ENCODE measurements at regions not wholly inside any gene's neighbourhood (a gene's known extent, or its start where the extent isn't known, plus 50 kb on each side); places are given as distances from the start of the nearest gene placed in this dataset.

DNA sequence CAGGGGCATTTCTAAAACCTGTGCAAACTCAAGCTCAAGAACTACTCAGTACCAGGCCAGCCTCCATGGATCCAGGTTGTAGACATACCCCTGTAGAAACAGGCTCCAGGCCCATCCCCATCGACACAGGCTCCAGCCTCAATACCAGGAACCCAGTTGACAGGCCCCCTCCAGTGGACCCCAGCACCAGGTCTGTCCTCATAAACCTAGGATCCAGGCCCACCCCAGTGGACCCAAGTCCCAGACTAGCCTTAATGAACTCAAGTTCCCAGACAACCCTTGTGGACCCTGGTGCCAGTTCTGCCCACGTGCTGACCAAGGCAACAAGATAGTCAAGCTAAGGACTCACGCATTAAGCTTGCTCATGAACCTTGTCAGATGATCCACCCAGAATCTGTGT is 476.9 kb downstream of the TBC1D32 start:
- Histone ChIP-seq H3K4me3 (ENCODE audit: control insufficient read depth in 2 of 3, extremely low read depth in 1 of 3, insufficient read depth in 2 of 3, low read depth in 1 of 3, low read length in 3 of 3) (no peak overlapping the region), H3K9ac (ENCODE audit: control insufficient read depth, extremely low read depth, insufficient read depth, low read length) (no peak overlapping the region), H3K27ac (ENCODE audit: control insufficient read depth, insufficient read depth, low read length) (no peak overlapping the region), H3K79me2 (ENCODE audit: control insufficient read depth, insufficient read depth, low read length) (no peaks in the 10 kb centered on the region), H2AFZ (ENCODE audit: control insufficient read depth, low read length) (no peak overlapping the region), H3K36me3 (ENCODE audit: control insufficient read depth in 2 of 2, extremely low read depth in 1 of 2, insufficient read depth in 2 of 2, low read length in 2 of 2) (no peaks in the 10 kb centered on the region), H3K4me2 (ENCODE audit: control insufficient read depth, extremely low read depth, insufficient read depth, low read depth, low read length) (no peak overlapping the region), H4K20me1 (ENCODE audit: control insufficient read depth, extremely low read depth, insufficient read depth, low read length) (no peaks in the 10 kb centered on the region), H3K4me1 (ENCODE audit: control insufficient read depth, extremely low read depth, insufficient read depth, low read length) (no peaks in the 10 kb centered on the region), H3K9me3 (ENCODE audit: control insufficient read depth, low read depth, low read length) (no peaks in the 10 kb centered on the region), H3K9me1 (ENCODE audit: control insufficient read depth, extremely low read depth, insufficient read depth, low read length) (no peaks in the 10 kb centered on the region), H3K27me3 (ENCODE audit: control insufficient read depth, extremely low read depth, insufficient read depth, low read length) (no peaks in the 10 kb centered on the region)
- DNase-seq (ENCODE audit: low read depth, low spot score), result no peak
- no peak for FAIRE-seq
- dilution Hi-C loops (cut with MboI; ENCODE audit: extremely low pct_ligation_motif_present, low sequenced_read_pairs), result no loop called here
- no peak for TF ChIP-seq EZH2 (IDR thresholded peaks at IDR 0.05; ENCODE audit: low read length)
- TF ChIP-seq, protein P1, sequence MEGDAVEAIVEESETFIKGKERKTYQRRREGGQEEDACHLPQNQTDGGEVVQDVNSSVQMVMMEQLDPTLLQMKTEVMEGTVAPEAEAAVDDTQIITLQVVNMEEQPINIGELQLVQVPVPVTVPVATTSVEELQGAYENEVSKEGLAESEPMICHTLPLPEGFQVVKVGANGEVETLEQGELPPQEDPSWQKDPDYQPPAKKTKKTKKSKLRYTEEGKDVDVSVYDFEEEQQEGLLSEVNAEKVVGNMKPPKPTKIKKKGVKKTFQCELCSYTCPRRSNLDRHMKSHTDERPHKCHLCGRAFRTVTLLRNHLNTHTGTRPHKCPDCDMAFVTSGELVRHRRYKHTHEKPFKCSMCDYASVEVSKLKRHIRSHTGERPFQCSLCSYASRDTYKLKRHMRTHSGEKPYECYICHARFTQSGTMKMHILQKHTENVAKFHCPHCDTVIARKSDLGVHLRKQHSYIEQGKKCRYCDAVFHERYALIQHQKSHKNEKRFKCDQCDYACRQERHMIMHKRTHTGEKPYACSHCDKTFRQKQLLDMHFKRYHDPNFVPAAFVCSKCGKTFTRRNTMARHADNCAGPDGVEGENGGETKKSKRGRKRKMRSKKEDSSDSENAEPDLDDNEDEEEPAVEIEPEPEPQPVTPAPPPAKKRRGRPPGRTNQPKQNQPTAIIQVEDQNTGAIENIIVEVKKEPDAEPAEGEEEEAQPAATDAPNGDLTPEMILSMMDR (optimal IDR thresholded peaks at IDR 0.05 in 1 of 3, IDR thresholded peaks at IDR 0.05 in 1 of 3, conservative IDR thresholded peaks at IDR 0.05 in 1 of 3; ENCODE audit: extremely low read depth in 1 of 3, insufficient read depth in 2 of 3, low read length in 3 of 3), result no peak

DNA sequence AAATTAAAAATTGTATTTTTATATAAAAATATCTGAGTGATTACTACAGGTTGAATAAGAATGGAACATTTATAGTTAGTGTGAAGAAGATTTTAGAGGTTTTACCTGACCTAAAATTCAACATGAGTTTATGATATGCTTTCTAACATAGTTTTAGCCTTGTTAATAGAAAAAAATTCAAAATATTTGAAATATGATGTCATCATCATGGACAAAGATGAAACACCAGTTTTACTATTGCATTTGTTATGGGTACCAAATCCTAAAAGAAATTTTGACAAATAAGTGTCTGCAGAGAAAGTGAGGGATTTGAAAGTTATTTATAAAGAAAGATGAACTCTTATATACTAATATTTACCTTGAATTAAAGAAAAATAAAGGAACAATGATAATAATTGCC is 479.7 kb downstream of the TBC1D32 start:
- Histone ChIP-seq H3K79me2 (ENCODE audit: control insufficient read depth, insufficient read depth, low read length) (no peaks in the 10 kb centered on the region), H3K4me3 (ENCODE audit: control insufficient read depth in 2 of 3, extremely low read depth in 1 of 3, insufficient read depth in 2 of 3, low read depth in 1 of 3, low read length in 3 of 3) (no peak overlapping the region), H3K36me3 (ENCODE audit: control insufficient read depth in 2 of 2, extremely low read depth in 1 of 2, insufficient read depth in 2 of 2, low read length in 2 of 2) (no peaks in the 10 kb centered on the region), H3K9me3 (ENCODE audit: control insufficient read depth, low read depth, low read length) (no peaks in the 10 kb centered on the region), H3K27me3 (ENCODE audit: control insufficient read depth, extremely low read depth, insufficient read depth, low read length) (no peaks in the 10 kb centered on the region), H2AFZ (ENCODE audit: control insufficient read depth, low read length) (no peak overlapping the region), H3K4me2 (ENCODE audit: control insufficient read depth, extremely low read depth, insufficient read depth, low read depth, low read length) (no peak overlapping the region), H4K20me1 (ENCODE audit: control insufficient read depth, extremely low read depth, insufficient read depth, low read length) (no peaks in the 10 kb centered on the region), H3K9me1 (ENCODE audit: control insufficient read depth, extremely low read depth, insufficient read depth, low read length) (no peaks in the 10 kb centered on the region), H3K9ac (ENCODE audit: control insufficient read depth, extremely low read depth, insufficient read depth, low read length) (no peak overlapping the region), H3K27ac (ENCODE audit: control insufficient read depth, insufficient read depth, low read length) (no peak overlapping the region), H3K4me1 (ENCODE audit: control insufficient read depth, extremely low read depth, insufficient read depth, low read length) (no peaks in the 10 kb centered on the region)
- TF ChIP-seq EZH2 (IDR thresholded peaks at IDR 0.05; ENCODE audit: low read length), result no peak
- TF ChIP-seq, protein P1 (optimal IDR thresholded peaks at IDR 0.05 in 1 of 3, IDR thresholded peaks at IDR 0.05 in 1 of 3, conservative IDR thresholded peaks at IDR 0.05 in 1 of 3; ENCODE audit: extremely low read depth in 1 of 3, insufficient read depth in 2 of 3, low read length in 3 of 3), result no peak
- DNase-seq (ENCODE audit: low read depth, low spot score) (no peak), FAIRE-seq (no peak)
- dilution Hi-C loops (cut with MboI; ENCODE audit: extremely low pct_ligation_motif_present, low sequenced_read_pairs), result no loop called here

Measured in keratinocyte (primary cell).